ENCODE measurements at regions not wholly inside any gene's neighbourhood (a gene's known extent, or its start where the extent isn't known, plus 50 kb on each side); places are given as distances from the start of the nearest gene placed in this dataset.

GRCh38 chr12:77488041-77488620 lies 342.6 kb upstream of the NAV3 start:
- DNase-seq, result no peak

- no peak for DNase-seq
Observed at GRCh38 chr12:77486872-77487271, 343.8 kb upstream of the NAV3 start.

- DNase-seq, result no peak
Observed at GRCh38 chr12:77485961-77486854, 344.5 kb upstream of the NAV3 start.

GRCh38 chr12:77481687-77482086 lies 349.0 kb upstream of the NAV3 start:
- DNase-seq, result no peak

- no peak for DNase-seq
Observed at GRCh38 chr12:77477907-77478533, 352.7 kb upstream of the NAV3 start.

- no peak for DNase-seq
Observed at GRCh38 chr12:77471801-77472200, 358.9 kb upstream of the NAV3 start.

- no peak for DNase-seq
Observed at GRCh38 chr12:77469578-77470333, 360.9 kb upstream of the NAV3 start.

- DNase-seq, result no peak
Observed at GRCh38 chr12:77442633-77443032, 377.3 kb upstream of the E2F7 start.

GRCh38 chr12:77439749-77440148 lies 374.4 kb upstream of the E2F7 start:
- no peak for DNase-seq

- no peak for DNase-seq
Observed at GRCh38 chr12:77438644-77439043, 373.3 kb upstream of the E2F7 start.

GRCh38 chr12:77437206-77437605 lies 371.8 kb upstream of the E2F7 start:
- DNase-seq, result no peak

GRCh38 chr12:77435446-77436091 lies 370.2 kb upstream of the E2F7 start:
- no peak for DNase-seq

GRCh38 chr12:77433799-77434198 lies 368.4 kb upstream of the E2F7 start:
- no peak for DNase-seq

- no peak for DNase-seq
Observed at GRCh38 chr12:77429426-77429825, 364.1 kb upstream of the E2F7 start.

GRCh38 chr12:77421152-77421551 lies 355.8 kb upstream of the E2F7 start:
- no peak for DNase-seq

GRCh38 chr12:77409551-77409950 lies 344.2 kb upstream of the E2F7 start:
- DNase-seq, result no peak

- no peak for DNase-seq
Observed at GRCh38 chr12:77407931-77408330, 342.6 kb upstream of the E2F7 start.

GRCh38 chr12:77406219-77406905 lies 341.0 kb upstream of the E2F7 start:
- no peak for DNase-seq

GRCh38 chr12:77402716-77403115 lies 337.3 kb upstream of the E2F7 start:
- DNase-seq, result no peak

GRCh38 chr12:77401770-77402081 lies 336.4 kb upstream of the E2F7 start:
- no peak for DNase-seq

- no peak for DNase-seq
Observed at GRCh38 chr12:77401064-77401769, 335.8 kb upstream of the E2F7 start.
